ENCODE measurements at regions not wholly inside any gene's neighbourhood (a gene's known extent, or its start where the extent isn't known, plus 50 kb on each side); places are given as distances from the start of the nearest gene placed in this dataset.

GRCh38 chr5:168186289-168187074 lies 105.0 kb upstream of the WWC1 start:
- Histone ChIP-seq H3K27ac (ENCODE audit: low read length) (no peak overlapping the region), H3K9me3 (ENCODE audit: control insufficient read depth in 1 of 2, low read length in 2 of 2) (no peaks in the 10 kb centered on the region), H3K4me3 (ENCODE audit: low read depth in 1 of 2, low read length in 2 of 2) (no peak overlapping the region), H3K27me3 (ENCODE audit: low read depth, low read length) (no peaks in the 10 kb centered on the region), H3K36me3 (ENCODE audit: control insufficient read depth in 1 of 2, insufficient read depth in 2 of 2, low read length in 2 of 2) (no peaks in the 10 kb centered on the region), H3K4me1 (ENCODE audit: control insufficient read depth in 1 of 2, insufficient read depth in 2 of 2, low read length in 2 of 2) (no peaks in the 10 kb centered on the region)

DNA sequence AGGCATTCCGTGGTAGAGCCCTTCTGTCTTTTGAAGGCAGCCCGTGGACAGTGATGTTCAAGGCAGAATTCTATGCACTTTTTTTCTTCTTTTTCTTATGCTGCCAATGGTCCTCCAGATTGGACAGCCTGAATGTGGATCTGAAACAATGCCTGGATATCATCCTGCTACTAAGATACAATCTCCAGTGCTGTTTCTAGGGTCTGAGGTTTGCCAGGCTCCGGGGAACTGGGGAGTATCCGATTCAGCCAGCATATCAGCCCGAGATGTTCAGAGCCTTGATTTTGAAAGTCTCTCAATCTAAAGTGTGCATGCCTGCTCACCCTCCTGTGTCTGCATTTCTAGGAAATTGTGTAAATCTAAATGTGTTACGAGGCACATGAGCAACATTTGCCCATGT lies 103.8 kb upstream of the WWC1 start:
- no peak overlapping the region for H3K4me3 ChIP-seq (ENCODE audit: low read depth in 1 of 2, low read length in 2 of 2)
- no peaks in the 10 kb centered on the region for H3K4me1 ChIP-seq (ENCODE audit: control insufficient read depth in 1 of 2, insufficient read depth in 2 of 2, low read length in 2 of 2)
- H3K36me3 ChIP-seq (ENCODE audit: control insufficient read depth in 1 of 2, insufficient read depth in 2 of 2, low read length in 2 of 2), result no peaks in the 10 kb centered on the region
- no peak overlapping the region for H3K27ac ChIP-seq (ENCODE audit: low read length)
- H3K9me3 ChIP-seq (ENCODE audit: control insufficient read depth in 1 of 2, low read length in 2 of 2), result no peaks in the 10 kb centered on the region
- H3K27me3 ChIP-seq (ENCODE audit: low read depth, low read length), result no peaks in the 10 kb centered on the region

DNA sequence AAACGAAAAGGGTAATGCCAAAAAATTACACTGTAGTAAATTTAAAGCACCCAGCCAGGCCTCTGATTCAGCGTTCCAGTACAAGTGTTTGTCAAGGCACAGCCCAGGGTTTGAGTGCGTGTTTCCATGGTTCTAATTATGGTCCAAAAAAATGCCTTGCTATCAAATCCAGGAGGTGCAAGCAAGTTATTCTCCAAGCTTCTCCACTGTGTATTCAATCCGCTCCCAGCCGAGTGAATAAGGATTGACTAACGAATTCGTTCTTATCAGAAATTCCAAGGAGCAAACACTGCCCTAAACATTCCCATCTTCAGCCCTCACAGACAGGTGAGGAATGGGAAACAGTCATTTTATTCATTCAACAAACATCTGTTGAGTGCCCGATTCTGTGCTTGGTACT lies 103.3 kb upstream of the WWC1 start:
- Histone ChIP-seq H3K27ac (ENCODE audit: low read length) (no peak overlapping the region), H3K4me3 (ENCODE audit: low read depth in 1 of 2, low read length in 2 of 2) (no peak overlapping the region), H3K36me3 (ENCODE audit: control insufficient read depth in 1 of 2, insufficient read depth in 2 of 2, low read length in 2 of 2) (no peaks in the 10 kb centered on the region), H3K9me3 (ENCODE audit: control insufficient read depth in 1 of 2, low read length in 2 of 2) (no peaks in the 10 kb centered on the region), H3K4me1 (ENCODE audit: control insufficient read depth in 1 of 2, insufficient read depth in 2 of 2, low read length in 2 of 2) (no peaks in the 10 kb centered on the region), H3K27me3 (ENCODE audit: low read depth, low read length) (no peaks in the 10 kb centered on the region)

DNA sequence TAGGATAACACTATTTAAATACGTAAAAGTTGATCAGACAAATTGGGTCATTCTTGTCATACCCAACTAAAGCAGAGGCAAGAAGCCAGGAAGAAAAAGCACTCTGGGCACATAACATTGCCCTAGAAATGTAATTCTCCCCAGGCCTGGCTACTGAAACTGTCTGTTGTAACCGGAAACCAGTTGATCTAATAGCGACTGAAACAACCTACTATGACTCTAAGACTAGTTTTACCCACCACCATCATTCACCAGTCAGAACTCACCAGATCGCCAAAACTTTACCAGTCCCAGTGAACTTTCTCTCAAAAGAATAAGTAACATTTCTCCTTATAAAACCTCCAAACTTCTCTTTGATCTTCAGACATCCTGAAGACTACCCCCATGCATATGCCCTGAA lies 99.3 kb upstream of the WWC1 start:
- no peaks in the 10 kb centered on the region for H3K36me3 ChIP-seq (ENCODE audit: control insufficient read depth in 1 of 2, insufficient read depth in 2 of 2, low read length in 2 of 2)
- H3K4me1 ChIP-seq (ENCODE audit: control insufficient read depth in 1 of 2, insufficient read depth in 2 of 2, low read length in 2 of 2), result no peaks in the 10 kb centered on the region
- no peak overlapping the region for H3K27ac ChIP-seq (ENCODE audit: low read length)
- no peaks in the 10 kb centered on the region for H3K27me3 ChIP-seq (ENCODE audit: low read depth, low read length)
- H3K4me3 ChIP-seq (ENCODE audit: low read depth in 1 of 2, low read length in 2 of 2), result no peak overlapping the region
- H3K9me3 ChIP-seq (ENCODE audit: control insufficient read depth in 1 of 2, low read length in 2 of 2), result no peaks in the 10 kb centered on the region

- Histone ChIP-seq H3K4me1 (ENCODE audit: control insufficient read depth in 1 of 2, insufficient read depth in 2 of 2, low read length in 2 of 2) (no peaks in the 10 kb centered on the region), H3K4me3 (ENCODE audit: low read depth in 1 of 2, low read length in 2 of 2) (no peak overlapping the region), H3K9me3 (ENCODE audit: control insufficient read depth in 1 of 2, low read length in 2 of 2) (no peaks in the 10 kb centered on the region), H3K27me3 (ENCODE audit: low read depth, low read length) (no peaks in the 10 kb centered on the region), H3K36me3 (ENCODE audit: control insufficient read depth in 1 of 2, insufficient read depth in 2 of 2, low read length in 2 of 2) (no peaks in the 10 kb centered on the region), H3K27ac (ENCODE audit: low read length) (no peak overlapping the region)
These were observed 97.8 kb upstream of the WWC1 start for GRCh38 chr5:168193493-168194250.

DNA sequence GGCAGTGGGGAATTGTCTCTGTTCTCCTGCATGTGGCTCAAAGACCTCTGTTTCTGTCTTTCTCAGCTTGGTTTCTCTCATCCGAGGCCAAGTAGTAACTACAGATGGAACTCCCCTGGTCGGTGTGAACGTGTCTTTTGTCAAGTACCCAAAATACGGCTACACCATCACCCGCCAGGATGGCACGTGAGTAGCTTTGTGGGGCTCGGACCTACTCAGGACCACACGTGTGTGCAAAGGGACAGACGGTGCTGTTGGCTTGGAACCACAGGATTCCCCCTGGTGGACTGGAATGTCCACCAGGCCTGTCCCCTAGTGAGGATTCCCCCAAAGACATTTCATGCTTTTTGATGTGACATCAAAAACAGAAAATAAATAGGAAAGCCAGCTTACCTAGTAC lies 96.3 kb upstream of the WWC1 start:
- no peaks in the 10 kb centered on the region for H3K4me1 ChIP-seq (ENCODE audit: control insufficient read depth in 1 of 2, insufficient read depth in 2 of 2, low read length in 2 of 2)

DNA sequence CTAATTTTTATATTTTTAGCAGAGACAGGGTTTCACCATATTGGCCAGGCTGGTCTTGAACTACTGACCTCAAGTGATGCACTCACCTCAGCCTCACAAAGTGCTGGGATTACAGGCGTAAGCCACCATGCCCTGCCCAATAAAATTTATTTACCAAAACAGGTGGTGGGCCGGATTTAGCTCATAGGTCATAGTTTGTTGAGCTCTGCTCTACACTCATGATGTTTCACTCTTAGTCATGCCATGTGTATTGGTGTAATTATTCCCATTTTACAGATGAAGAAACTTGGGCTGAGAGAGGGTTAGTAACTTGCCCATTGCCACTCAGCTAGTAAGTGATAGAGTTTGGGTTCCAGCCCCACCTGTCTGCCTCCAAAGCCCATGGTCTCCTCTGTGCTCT lies 93.1 kb upstream of the WWC1 start:
- no peaks in the 10 kb centered on the region for H3K9me3 ChIP-seq (ENCODE audit: control insufficient read depth in 1 of 2, low read length in 2 of 2)
- no peaks in the 10 kb centered on the region for H3K4me1 ChIP-seq (ENCODE audit: control insufficient read depth in 1 of 2, insufficient read depth in 2 of 2, low read length in 2 of 2)
- H3K27me3 ChIP-seq (ENCODE audit: low read depth, low read length), result no peaks in the 10 kb centered on the region
- H3K4me3 ChIP-seq (ENCODE audit: low read depth in 1 of 2, low read length in 2 of 2), result no peak overlapping the region
- no peaks in the 10 kb centered on the region for H3K36me3 ChIP-seq (ENCODE audit: control insufficient read depth in 1 of 2, insufficient read depth in 2 of 2, low read length in 2 of 2)
- no peak overlapping the region for H3K27ac ChIP-seq (ENCODE audit: low read length)

More for the DNA sequence above, 96.3 kb upstream of the WWC1 start:
- Histone ChIP-seq H3K36me3 (ENCODE audit: control insufficient read depth in 1 of 2, insufficient read depth in 2 of 2, low read length in 2 of 2) (no peaks in the 10 kb centered on the region), H3K4me3 (ENCODE audit: low read depth in 1 of 2, low read length in 2 of 2) (no peak overlapping the region), H3K9me3 (ENCODE audit: control insufficient read depth in 1 of 2, low read length in 2 of 2) (no peaks in the 10 kb centered on the region), H3K27ac (ENCODE audit: low read length) (no peak overlapping the region), H3K27me3 (ENCODE audit: low read depth, low read length) (no peaks in the 10 kb centered on the region)

GRCh38 chr5:168202996-168203395 lies 88.4 kb upstream of the WWC1 start:
- no peaks in the 10 kb centered on the region for H3K4me1 ChIP-seq (ENCODE audit: control insufficient read depth in 1 of 2, insufficient read depth in 2 of 2, low read length in 2 of 2)
- no peaks in the 10 kb centered on the region for H3K9me3 ChIP-seq (ENCODE audit: control insufficient read depth in 1 of 2, low read length in 2 of 2)
- H3K27ac ChIP-seq (ENCODE audit: low read length), result no peak overlapping the region
- no peak overlapping the region for H3K4me3 ChIP-seq (ENCODE audit: low read depth in 1 of 2, low read length in 2 of 2)
- no peaks in the 10 kb centered on the region for H3K27me3 ChIP-seq (ENCODE audit: low read depth, low read length)
- H3K36me3 ChIP-seq (ENCODE audit: control insufficient read depth in 1 of 2, insufficient read depth in 2 of 2, low read length in 2 of 2), result no peaks in the 10 kb centered on the region

GRCh38 chr5:168204165-168204564 lies 87.3 kb upstream of the WWC1 start:
- no peaks in the 10 kb centered on the region for H3K27me3 ChIP-seq (ENCODE audit: low read depth, low read length)
- no peaks in the 10 kb centered on the region for H3K4me1 ChIP-seq (ENCODE audit: control insufficient read depth in 1 of 2, insufficient read depth in 2 of 2, low read length in 2 of 2)
- H3K27ac ChIP-seq (ENCODE audit: low read length), result no peak overlapping the region
- H3K9me3 ChIP-seq (ENCODE audit: control insufficient read depth in 1 of 2, low read length in 2 of 2), result no peaks in the 10 kb centered on the region
- H3K4me3 ChIP-seq (ENCODE audit: low read depth in 1 of 2, low read length in 2 of 2), result no peak overlapping the region
- H3K36me3 ChIP-seq (ENCODE audit: control insufficient read depth in 1 of 2, insufficient read depth in 2 of 2, low read length in 2 of 2), result no peaks in the 10 kb centered on the region

- Histone ChIP-seq H3K4me1 (ENCODE audit: control insufficient read depth in 1 of 2, insufficient read depth in 2 of 2, low read length in 2 of 2) (no peaks in the 10 kb centered on the region), H3K9me3 (ENCODE audit: control insufficient read depth in 1 of 2, low read length in 2 of 2) (no peaks in the 10 kb centered on the region), H3K36me3 (ENCODE audit: control insufficient read depth in 1 of 2, insufficient read depth in 2 of 2, low read length in 2 of 2) (no peaks in the 10 kb centered on the region), H3K27ac (ENCODE audit: low read length) (no peak overlapping the region), H3K4me3 (ENCODE audit: low read depth in 1 of 2, low read length in 2 of 2) (no peak overlapping the region), H3K27me3 (ENCODE audit: low read depth, low read length) (no peaks in the 10 kb centered on the region)
These were observed 83.9 kb upstream of the WWC1 start for GRCh38 chr5:168207450-168208029.

- H3K36me3 ChIP-seq (ENCODE audit: control insufficient read depth in 1 of 2, insufficient read depth in 2 of 2, low read length in 2 of 2), result no peaks in the 10 kb centered on the region
- H3K27ac ChIP-seq (ENCODE audit: low read length), result no peak overlapping the region
- H3K27me3 ChIP-seq (ENCODE audit: low read depth, low read length), result no peaks in the 10 kb centered on the region
- no peaks in the 10 kb centered on the region for H3K4me1 ChIP-seq (ENCODE audit: control insufficient read depth in 1 of 2, insufficient read depth in 2 of 2, low read length in 2 of 2)
- no peaks in the 10 kb centered on the region for H3K9me3 ChIP-seq (ENCODE audit: control insufficient read depth in 1 of 2, low read length in 2 of 2)
- H3K4me3 ChIP-seq (ENCODE audit: low read depth in 1 of 2, low read length in 2 of 2), result no peak overlapping the region
These were observed 82.0 kb upstream of the WWC1 start for GRCh38 chr5:168209244-168209995.

Measured in muscle layer of duodenum (tissue), 2 donors.